DND-41 (cell line): ENCODE measurements at regions not wholly inside any gene's neighbourhood (a gene's known extent, or its start where the extent isn't known, plus 50 kb on each side); places are given as distances from the start of the nearest gene placed in this dataset.

Source experiments
- ATAC-seq: fragments of 200-7000 bp; cut with Tn5 transposase; 3 replicates; pipeline ENCODE4 v1.9.1; 2021; ENCODE audit warnings: low read depth; ENCODE audit not compliant: insufficient read depth
- DNase-seq: peaks from one replicate; pipeline ENCODE4 v3.0.0-alpha.2; 2020
- H2AFZ ChIP-seq: 2 replicates; pipeline ENCODE4 v1.6.0; 2012; ENCODE audit warnings: low read depth, low read length
- H3K27ac ChIP-seq: 2 replicates; pipeline ENCODE4 v1.5.1; 2012; ENCODE audit warnings: low read length, inconsistent platforms
- H3K27me3 ChIP-seq: fragments of 200-600 bp; sonication (generic); 2 replicates; pipeline ENCODE4 v1.6.0; 2012; ENCODE audit warnings: low read length, mild to moderate bottlenecking, inconsistent platforms; ENCODE audit not compliant: insufficient read depth, poor library complexity
- H3K36me3 ChIP-seq: 2 replicates; pipeline ENCODE4 v1.5.1; 2012; ENCODE audit warnings: low read length, inconsistent platforms; ENCODE audit not compliant: insufficient read depth
- H3K4me1 ChIP-seq: 2 replicates; pipeline ENCODE4 v1.5.1; 2012; ENCODE audit warnings: mild to moderate bottlenecking, low read length; ENCODE audit not compliant: insufficient read depth
- H3K4me2 ChIP-seq: 2 replicates; pipeline ENCODE4 v1.6.0; 2012; ENCODE audit warnings: mild to moderate bottlenecking, moderate library complexity, low read length, inconsistent platforms; ENCODE audit not compliant: insufficient read depth
- H3K4me3 ChIP-seq, 2 experiments: fragments of 200-600 bp in 1 of 2; shearing (Covaris generic) in 1 of 2; 2 replicates each; pipeline ENCODE4 v1.5.1; 2012 to 2016; ENCODE audit warnings: inconsistent platforms in 2 of 2, low read length in 2 of 2, mild to moderate bottlenecking in 2 of 2, low read depth in 1 of 2, moderate library complexity in 1 of 2
- H3K79me2 ChIP-seq: 2 replicates; pipeline ENCODE4 v1.6.0; 2012; ENCODE audit warnings: low read length, inconsistent platforms; ENCODE audit not compliant: insufficient read depth
- H3K9ac ChIP-seq: 2 replicates; pipeline ENCODE4 v1.6.0; 2012; ENCODE audit warnings: low read depth, mild to moderate bottlenecking, inconsistent platforms, low read length, moderate library complexity
- H3K9me3 ChIP-seq: 2 replicates; pipeline ENCODE4 v1.5.1; 2012; ENCODE audit warnings: low read length, moderate library complexity, mild to moderate bottlenecking, inconsistent platforms; ENCODE audit not compliant: insufficient read depth, severe bottlenecking
- H4K20me1 ChIP-seq: 2 replicates; pipeline ENCODE4 v1.6.0; 2012; ENCODE audit warnings: low read length; ENCODE audit not compliant: insufficient read depth
- EZH2 ChIP-seq: IDR thresholded peaks from 3 replicates; pipeline ENCODE4 v1.6.1; 2012; ENCODE audit warnings: borderline replicate concordance, low read depth, mild to moderate bottlenecking, moderate library complexity, low read length, inconsistent platforms; ENCODE audit not compliant: severe bottlenecking
- TF ChIP-seq, protein P1 (sequence below): IDR thresholded peaks from 2 replicates; pipeline ENCODE4 v1.5.1; 2012; ENCODE audit warnings: borderline replicate concordance, low read length, moderate library complexity, mild to moderate bottlenecking; ENCODE audit not compliant: poor library complexity, severe bottlenecking; ENCODE audit errors: extremely low read depth

DNA sequence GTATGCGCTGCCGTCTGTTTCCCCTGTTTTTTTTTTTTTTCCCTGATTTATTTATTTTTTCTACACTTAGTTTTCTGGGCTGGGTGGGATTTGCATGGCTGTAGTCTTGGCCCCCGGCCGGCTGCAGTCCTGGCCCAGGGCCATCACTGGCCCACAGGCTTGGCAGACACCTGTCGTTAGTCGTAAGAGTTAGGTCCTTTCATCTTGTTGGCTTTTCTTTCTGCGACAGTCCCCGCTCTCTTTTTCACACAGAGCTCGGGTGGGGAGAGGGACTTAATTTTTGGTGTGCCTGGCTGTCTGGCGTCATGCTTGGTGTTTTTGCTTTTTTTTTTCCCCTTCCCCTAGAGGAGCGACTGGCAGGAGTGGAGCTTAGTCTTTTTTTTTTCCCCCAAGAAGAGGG, 183.4 kb downstream of the KLF13 start:
- Histone ChIP-seq H3K9ac (no peak overlapping the region), H3K36me3 (no peaks in the 10 kb centered on the region), H3K27ac (no peak overlapping the region), H2AFZ (no peak overlapping the region), H3K4me3 (no peak overlapping the region), H3K4me2 (no peak overlapping the region), H3K9me3 (no peaks in the 10 kb centered on the region), H4K20me1 (no peaks in the 10 kb centered on the region), H3K79me2 (no peaks in the 10 kb centered on the region), H3K27me3 (no peaks in the 10 kb centered on the region), H3K4me1 (no peaks in the 10 kb centered on the region)
- DNase-seq (no peak), ATAC-seq (no peak)
- TF ChIP-seq, protein P1, sequence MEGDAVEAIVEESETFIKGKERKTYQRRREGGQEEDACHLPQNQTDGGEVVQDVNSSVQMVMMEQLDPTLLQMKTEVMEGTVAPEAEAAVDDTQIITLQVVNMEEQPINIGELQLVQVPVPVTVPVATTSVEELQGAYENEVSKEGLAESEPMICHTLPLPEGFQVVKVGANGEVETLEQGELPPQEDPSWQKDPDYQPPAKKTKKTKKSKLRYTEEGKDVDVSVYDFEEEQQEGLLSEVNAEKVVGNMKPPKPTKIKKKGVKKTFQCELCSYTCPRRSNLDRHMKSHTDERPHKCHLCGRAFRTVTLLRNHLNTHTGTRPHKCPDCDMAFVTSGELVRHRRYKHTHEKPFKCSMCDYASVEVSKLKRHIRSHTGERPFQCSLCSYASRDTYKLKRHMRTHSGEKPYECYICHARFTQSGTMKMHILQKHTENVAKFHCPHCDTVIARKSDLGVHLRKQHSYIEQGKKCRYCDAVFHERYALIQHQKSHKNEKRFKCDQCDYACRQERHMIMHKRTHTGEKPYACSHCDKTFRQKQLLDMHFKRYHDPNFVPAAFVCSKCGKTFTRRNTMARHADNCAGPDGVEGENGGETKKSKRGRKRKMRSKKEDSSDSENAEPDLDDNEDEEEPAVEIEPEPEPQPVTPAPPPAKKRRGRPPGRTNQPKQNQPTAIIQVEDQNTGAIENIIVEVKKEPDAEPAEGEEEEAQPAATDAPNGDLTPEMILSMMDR: no peak
- TF ChIP-seq EZH2: no peak

DNA sequence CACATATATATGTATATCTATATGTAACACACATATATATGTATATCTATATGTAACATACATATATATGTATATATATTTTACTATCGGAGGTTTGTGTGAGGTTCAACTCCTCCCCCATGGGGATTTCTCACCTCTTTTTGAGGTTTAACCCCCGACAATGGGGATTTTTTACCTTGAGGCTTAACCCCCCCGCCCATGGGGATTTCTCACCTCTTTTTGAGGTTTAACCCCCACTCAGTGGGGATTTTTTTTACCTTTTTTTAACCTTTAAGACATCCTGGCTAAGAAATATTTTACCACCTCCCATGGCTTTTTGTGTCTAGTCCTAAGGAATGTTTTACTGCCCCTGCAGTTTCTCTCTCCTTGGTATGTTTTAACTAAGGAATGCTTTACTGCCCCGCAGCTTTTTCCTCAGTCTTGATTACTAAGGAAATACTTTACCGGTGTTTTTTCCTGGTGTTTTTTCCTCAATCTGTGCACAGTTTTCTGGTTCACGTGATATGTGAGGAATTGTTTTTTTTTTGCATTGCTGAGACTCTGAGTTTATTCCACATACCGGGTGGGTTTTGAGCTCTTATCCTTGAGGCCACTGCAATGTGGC, 185.2 kb downstream of the KLF13 start:
- Histone ChIP-seq H3K79me2 (no peaks in the 10 kb centered on the region), H3K9ac (no peak overlapping the region), H3K9me3 (no peaks in the 10 kb centered on the region), H3K4me1 (no peaks in the 10 kb centered on the region), H3K27ac (no peak overlapping the region), H3K4me3 (no peak overlapping the region), H4K20me1 (no peaks in the 10 kb centered on the region), H2AFZ (no peak overlapping the region), H3K36me3 (no peaks in the 10 kb centered on the region), H3K4me2 (no peak overlapping the region), H3K27me3 (no peaks in the 10 kb centered on the region)
- no peak for ATAC-seq
- DNase-seq: no peak
- TF ChIP-seq, protein P1: no peak

DNA sequence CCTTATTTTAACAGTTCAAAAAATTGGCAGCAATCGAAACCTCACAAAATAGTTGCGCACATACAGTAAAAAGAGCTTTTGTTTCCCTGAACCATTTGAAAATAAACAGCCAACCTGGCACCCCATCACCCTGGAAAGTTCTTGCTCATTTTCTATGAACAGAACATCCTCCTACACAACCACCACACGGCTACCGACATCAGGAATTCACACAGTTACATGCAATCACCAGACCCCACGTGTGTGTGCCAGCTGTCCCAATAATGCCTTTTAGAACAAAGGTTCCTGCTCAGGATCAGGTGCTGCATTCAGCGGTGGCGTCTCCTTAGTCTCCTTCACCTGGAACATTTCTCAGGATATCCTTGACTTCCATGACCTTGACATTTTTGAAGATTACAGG, 186.5 kb downstream of the KLF13 start:
- Histone ChIP-seq H3K4me3 (no peak overlapping the region), H3K36me3 (no peaks in the 10 kb centered on the region), H3K27me3 (no peaks in the 10 kb centered on the region), H3K9ac (no peak overlapping the region), H4K20me1 (no peaks in the 10 kb centered on the region), H3K9me3 (no peaks in the 10 kb centered on the region), H3K4me2 (no peak overlapping the region), H2AFZ (no peak overlapping the region), H3K27ac (no peak overlapping the region), H3K79me2 (no peaks in the 10 kb centered on the region), H3K4me1 (no peaks in the 10 kb centered on the region)
- DNase-seq: no peak
- no peak for ATAC-seq
- TF ChIP-seq EZH2: no peak
- TF ChIP-seq, protein P1: no peak

DNA sequence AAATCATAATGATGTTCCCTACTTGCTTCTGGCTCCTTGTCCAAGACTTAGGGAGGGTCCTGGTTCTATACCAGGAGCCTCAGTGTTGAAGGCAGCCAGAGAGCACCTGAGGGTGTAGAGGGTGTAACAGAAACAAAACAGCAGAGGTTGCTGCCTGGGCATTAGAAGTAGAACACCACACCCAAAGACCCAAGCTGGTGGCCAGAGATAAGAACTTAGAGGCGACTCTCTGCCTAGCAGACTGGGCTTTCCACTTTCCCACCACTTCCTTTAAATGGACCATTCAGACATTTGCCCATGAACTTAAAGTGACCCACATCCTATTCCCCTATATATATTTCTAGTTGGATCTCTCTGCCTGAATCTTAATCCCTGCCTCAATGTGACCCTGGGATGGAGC, 189.8 kb downstream of the KLF13 start:
- no peaks in the 10 kb centered on the region for H4K20me1 ChIP-seq
- no peak for ATAC-seq
- no peak overlapping the region for H3K27ac ChIP-seq
- no peak overlapping the region for H3K9ac ChIP-seq
- H2AFZ ChIP-seq: no peak overlapping the region
- no peaks in the 10 kb centered on the region for H3K4me1 ChIP-seq
- TF ChIP-seq EZH2: no peak
- no peaks in the 10 kb centered on the region for H3K79me2 ChIP-seq
- H3K4me3 ChIP-seq: no peak overlapping the region
- no peak overlapping the region for H3K4me2 ChIP-seq
- no peaks in the 10 kb centered on the region for H3K27me3 ChIP-seq
- no peaks in the 10 kb centered on the region for H3K9me3 ChIP-seq
- no peak for DNase-seq
- H3K36me3 ChIP-seq: no peaks in the 10 kb centered on the region
